Calu3 (cell line): ENCODE measurements at regions not wholly inside any gene's neighbourhood (a gene's known extent, or its start where the extent isn't known, plus 50 kb on each side); places are given as distances from the start of the nearest gene placed in this dataset.

Experiments used
- BruUV-seq: library from RNA; stranded (reverse); fragments of 400-500 nt; replicated peaks from 2 replicates; lab custom pipeline; 2021; lab: Mats Ljungman, UMichigan
- CTCF ChIA-PET: fragments of 300-600 bp; sonication (Branson Sonifier 250); formaldehyde crosslinking; loops from one replicate; lab custom pipeline; 2022; ENCODE audit warnings: antibody characterized with exemption; lab: Charles Lee
- DNase-seq: peaks from one replicate; pipeline ENCODE4 v3.0.0; 2022
- H3K27ac Mint-ChIP-seq: one replicate; pipeline ENCODE4 v1.8.0; 2022; ENCODE audit warnings: mixed read lengths; ENCODE audit not compliant: unreplicated experiment
- H3K27me3 Mint-ChIP-seq: one replicate; pipeline ENCODE4 v1.8.0; 2022; ENCODE audit warnings: mixed read lengths; ENCODE audit not compliant: unreplicated experiment
- H3K36me3 Mint-ChIP-seq: one replicate; pipeline ENCODE4 v1.8.0; 2022; ENCODE audit warnings: mild to moderate bottlenecking, moderate library complexity, mixed read lengths; ENCODE audit not compliant: insufficient read depth, unreplicated experiment
- H3K4me1 Mint-ChIP-seq: one replicate; pipeline ENCODE4 v1.8.0; 2022; ENCODE audit warnings: mild to moderate bottlenecking, low read depth, mixed read lengths; ENCODE audit not compliant: unreplicated experiment
- H3K4me3 Mint-ChIP-seq: one replicate; pipeline ENCODE4 v1.8.0; 2022; ENCODE audit warnings: mild to moderate bottlenecking, low read depth, moderate library complexity, mixed read lengths; ENCODE audit not compliant: unreplicated experiment
- H3K9me3 Mint-ChIP-seq: one replicate; pipeline ENCODE4 v1.8.0; 2022; ENCODE audit warnings: low read depth, mixed read lengths; ENCODE audit not compliant: unreplicated experiment
- intact Hi-C: fragments of 100-400 bp; cut with micrococcal nuclease; formaldehyde crosslinking; loops from one replicate; pipeline ENCODE4 v1.10.0; 2022; ENCODE audit not compliant: unreplicated experiment
- TF ChIP-seq, protein P1 (sequence below): fragments of 200-600 bp; IDR thresholded peaks from one replicate; pipeline ENCODE4 v1.8.0; 2022; ENCODE audit warnings: antibody characterized with exemption; ENCODE audit not compliant: unreplicated experiment

DNA sequence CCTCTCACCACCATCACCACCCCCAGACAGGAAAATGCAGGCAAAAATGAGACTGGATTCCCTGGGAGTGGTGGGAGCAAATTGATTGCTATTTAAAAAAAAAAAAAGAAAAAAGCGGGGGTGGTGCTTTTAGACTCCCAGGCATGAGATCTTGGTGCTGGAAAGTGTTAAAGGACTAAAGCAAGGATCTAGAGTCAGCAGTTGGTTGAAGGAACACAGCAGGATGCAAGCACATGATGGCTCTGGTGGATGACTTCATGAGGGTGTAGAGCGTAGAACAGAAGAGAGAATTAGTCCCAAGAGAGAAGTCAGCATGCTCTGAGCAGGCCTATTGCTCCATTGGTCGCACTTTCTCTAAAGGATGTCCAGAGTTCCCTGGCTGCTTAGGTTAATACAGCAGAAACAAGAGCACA lies 183.8 kb upstream of the HMGA2 start:
- H3K36me3 Mint-ChIP-seq = no peaks in the 10 kb centered on the region
- DNase-seq = no peak
- BruUV-seq = no TSS peak
- CTCF ChIA-PET = no interaction called here
- H3K9me3 Mint-ChIP-seq = peaks cover 7% of the 10 kb centered on the region
- intact Hi-C loops = no loop called here
- no peak overlapping the region for H3K27ac Mint-ChIP-seq
- H3K27me3 Mint-ChIP-seq = no peaks in the 10 kb centered on the region
- H3K4me1 Mint-ChIP-seq = peaks cover 26% of the 10 kb centered on the region
- no peak overlapping the region for H3K4me3 Mint-ChIP-seq
- TF ChIP-seq, protein P1, sequence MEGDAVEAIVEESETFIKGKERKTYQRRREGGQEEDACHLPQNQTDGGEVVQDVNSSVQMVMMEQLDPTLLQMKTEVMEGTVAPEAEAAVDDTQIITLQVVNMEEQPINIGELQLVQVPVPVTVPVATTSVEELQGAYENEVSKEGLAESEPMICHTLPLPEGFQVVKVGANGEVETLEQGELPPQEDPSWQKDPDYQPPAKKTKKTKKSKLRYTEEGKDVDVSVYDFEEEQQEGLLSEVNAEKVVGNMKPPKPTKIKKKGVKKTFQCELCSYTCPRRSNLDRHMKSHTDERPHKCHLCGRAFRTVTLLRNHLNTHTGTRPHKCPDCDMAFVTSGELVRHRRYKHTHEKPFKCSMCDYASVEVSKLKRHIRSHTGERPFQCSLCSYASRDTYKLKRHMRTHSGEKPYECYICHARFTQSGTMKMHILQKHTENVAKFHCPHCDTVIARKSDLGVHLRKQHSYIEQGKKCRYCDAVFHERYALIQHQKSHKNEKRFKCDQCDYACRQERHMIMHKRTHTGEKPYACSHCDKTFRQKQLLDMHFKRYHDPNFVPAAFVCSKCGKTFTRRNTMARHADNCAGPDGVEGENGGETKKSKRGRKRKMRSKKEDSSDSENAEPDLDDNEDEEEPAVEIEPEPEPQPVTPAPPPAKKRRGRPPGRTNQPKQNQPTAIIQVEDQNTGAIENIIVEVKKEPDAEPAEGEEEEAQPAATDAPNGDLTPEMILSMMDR = no peak

DNA sequence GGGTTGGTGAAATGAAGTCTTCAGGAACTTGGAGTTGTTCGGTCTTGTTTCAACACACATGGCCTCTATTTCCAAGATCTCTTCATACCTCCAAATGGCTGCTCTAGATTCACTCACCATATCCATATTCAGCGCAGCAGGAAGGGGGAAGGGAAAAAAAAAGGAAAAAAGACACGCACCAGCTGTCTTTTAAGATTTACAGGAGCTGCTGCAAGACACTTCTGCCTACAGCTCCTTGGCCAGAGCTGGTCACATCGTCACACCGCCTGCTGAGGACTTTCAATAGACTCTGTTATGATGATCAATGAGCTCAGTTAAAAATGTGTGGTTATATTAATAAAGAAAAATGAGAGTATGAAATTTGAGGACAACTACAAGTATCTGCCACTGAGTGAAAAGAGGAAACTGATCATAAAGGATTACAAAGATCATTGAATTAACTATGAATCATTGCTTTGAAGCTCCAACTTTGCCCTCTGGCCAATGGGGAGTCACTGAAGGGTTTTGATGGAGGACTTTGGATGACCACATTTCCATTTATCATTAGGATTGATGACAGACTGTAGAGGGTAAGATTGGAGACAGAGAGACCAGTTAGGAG lies 182.1 kb upstream of the HMGA2 start:
- no peak for DNase-seq
- no peaks in the 10 kb centered on the region for H3K36me3 Mint-ChIP-seq
- H3K4me1 Mint-ChIP-seq = peaks cover 19% of the 10 kb centered on the region
- H3K27me3 Mint-ChIP-seq = no peaks in the 10 kb centered on the region
- BruUV-seq = no TSS peak
- intact Hi-C loops = no loop called here
- peaks cover 7% of the 10 kb centered on the region for H3K9me3 Mint-ChIP-seq
- no peak overlapping the region for H3K4me3 Mint-ChIP-seq
- H3K27ac Mint-ChIP-seq = peak overlapping the region; percentile 9
- CTCF ChIA-PET = interaction anchor here (0.5 kb wide), 1 partner anchor 33 kb away, joined by 3 read pairs; no protein-coding TSS in a partner anchor
- TF ChIP-seq, protein P1 = no peak

DNA sequence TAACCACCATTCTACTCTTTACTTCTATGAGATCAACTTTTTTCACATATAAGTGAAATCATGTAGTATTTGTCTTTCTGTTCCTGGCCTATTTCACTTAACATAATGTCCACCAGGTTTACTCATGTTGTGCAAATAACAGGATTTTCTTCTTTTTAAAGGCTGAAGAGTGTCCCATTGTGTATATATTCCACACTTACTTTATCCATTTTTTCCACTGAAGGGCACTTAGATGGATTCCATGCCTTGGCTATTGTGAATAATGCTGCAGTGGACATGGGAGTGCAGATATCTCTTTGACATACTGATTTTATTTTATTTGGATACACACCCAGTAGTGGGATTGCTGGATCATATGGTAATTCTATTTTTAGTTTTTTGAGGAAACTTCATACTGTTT lies 181.1 kb upstream of the HMGA2 start:
- BruUV-seq = no TSS peak
- no peaks in the 10 kb centered on the region for H3K36me3 Mint-ChIP-seq
- no peak for DNase-seq
- H3K4me1 Mint-ChIP-seq = peaks cover 26% of the 10 kb centered on the region
- H3K27me3 Mint-ChIP-seq = no peaks in the 10 kb centered on the region
- H3K4me3 Mint-ChIP-seq = no peak overlapping the region
- TF ChIP-seq, protein P1 = no peak
- CTCF ChIA-PET = no interaction called here
- H3K9me3 Mint-ChIP-seq = peaks cover 7% of the 10 kb centered on the region
- intact Hi-C loops = no loop called here
- H3K27ac Mint-ChIP-seq = no peak overlapping the region

DNA sequence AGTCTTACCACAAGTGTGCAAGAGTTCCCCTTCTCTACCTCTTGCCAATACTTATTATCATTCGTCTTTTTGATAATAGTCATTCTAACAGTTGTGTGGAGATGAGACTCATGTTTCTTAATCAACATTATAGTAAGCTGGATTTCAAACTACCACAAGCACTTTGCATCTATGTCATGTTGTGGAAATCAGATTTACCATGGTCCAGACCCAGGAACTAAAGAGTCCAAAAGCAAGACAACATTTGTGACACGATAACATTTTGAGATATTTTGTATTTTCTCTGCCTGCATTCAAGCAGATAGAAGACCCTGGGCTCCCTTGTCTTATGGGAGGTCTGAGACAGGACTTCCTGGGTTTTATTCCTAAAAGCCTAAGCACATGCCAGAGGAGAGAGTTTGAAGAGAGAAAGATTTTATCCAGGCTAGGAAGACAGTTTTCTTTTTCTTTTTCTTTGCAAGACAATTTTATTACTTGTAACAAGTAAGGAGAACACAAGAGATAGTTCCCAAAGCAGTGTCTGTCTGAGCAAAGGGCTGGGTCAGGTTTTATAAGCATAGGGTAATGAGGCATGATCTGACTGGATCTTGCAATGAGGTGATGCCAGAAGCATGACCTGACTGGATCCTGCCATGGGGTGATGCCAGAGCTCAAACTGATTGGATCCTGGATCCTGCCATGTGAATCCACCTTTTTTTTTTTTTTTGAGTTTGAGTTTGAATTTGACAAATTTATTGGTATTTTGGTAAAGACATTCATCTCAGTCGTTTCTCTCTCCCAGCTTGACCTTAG lies 180.5 kb upstream of the HMGA2 start:
- TSS peak; percentile 87 for BruUV-seq
- Mint-ChIP-seq H3K4me3 (no peak overlapping the region), H3K27me3 (no peaks in the 10 kb centered on the region), H3K4me1 (peaks cover 32% of the 10 kb centered on the region), H3K9me3 (peaks cover 7% of the 10 kb centered on the region), H3K27ac (peak overlapping the region; percentile 9), H3K36me3 (peaks cover under 1% of the 10 kb centered on the region)
- CTCF ChIA-PET = no interaction called here
- DNase-seq = no peak
- intact Hi-C loops = no loop called here
- TF ChIP-seq, protein P1 = no peak
